GM12891 (cell line): ENCODE measurements at regions not wholly inside any gene's neighbourhood (a gene's known extent, or its start where the extent isn't known, plus 50 kb on each side); places are given as distances from the start of the nearest gene placed in this dataset.

ENCODE experiments used
- PAX5 ChIP-seq: IDR thresholded peaks from 2 replicates; pipeline ENCODE4 v1.6.1; 2011; ENCODE audit warnings: low read length, moderate library complexity, mild to moderate bottlenecking; ENCODE audit not compliant: insufficient read depth, severe bottlenecking
- POLR2A ChIP-seq: IDR thresholded peaks from 2 replicates; pipeline ENCODE4 v1.6.1; 2011; ENCODE audit warnings: low read depth, low read length, control low read depth
- POLR2AphosphoS5 ChIP-seq: IDR thresholded peaks from 2 replicates; pipeline ENCODE4 v1.6.1; 2011; ENCODE audit warnings: low read depth, low read length, control low read depth
- TAF1 ChIP-seq: IDR thresholded peaks from 2 replicates; pipeline ENCODE4 v1.6.1; 2011; ENCODE audit warnings: low read depth, low read length, control low read depth

- no peak for TF ChIP-seq POLR2A
- TF ChIP-seq PAX5, result no peak
- TF ChIP-seq TAF1, result no peak
- no peak for TF ChIP-seq POLR2AphosphoS5
Measured at GRCh38 chr7:136308230-136308629, 331.1 kb upstream of the MTPN start.
